Stimulated activated CD8-positive, alpha-beta memory T cell treated with anti-CD3 and anti-CD28 coated beads, Interleukin-7, amount 100 ng/mL, for 48 hours (primary cell): ENCODE measurements at regions not wholly inside any gene's neighbourhood (a gene's known extent, or its start where the extent isn't known, plus 50 kb on each side); places are given as distances from the start of the nearest gene placed in this dataset.

Experiments used
- DNase-seq, 2 donors: peaks; one replicate each; pipeline ENCODE4 v3.0.0-alpha.2; 2020; ENCODE audit warnings: low read depth in 1 of 2; ENCODE audit errors: extremely low read depth in 1 of 2

- no peak for DNase-seq
Measured at GRCh38 chr10:62653254-62653653, 151.3 kb upstream of the ADO start.

DNA sequence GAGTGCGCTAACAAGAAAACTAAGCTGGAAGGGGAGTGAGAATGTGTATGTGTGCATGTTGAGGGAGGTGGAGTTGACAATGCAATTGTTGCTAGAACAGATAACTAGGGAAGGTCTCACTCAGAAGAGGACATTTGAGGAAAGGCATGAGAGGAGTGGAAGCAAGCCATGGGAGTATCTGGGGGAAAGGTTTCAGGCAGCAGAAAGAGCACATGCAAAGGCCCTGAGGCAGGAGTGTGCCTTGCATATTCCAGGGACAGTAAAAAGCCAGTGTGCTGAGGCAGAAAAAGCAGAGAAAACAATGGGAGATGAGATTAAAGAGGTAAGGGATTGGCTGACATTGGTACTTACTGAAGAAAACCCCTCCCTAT lies 149.6 kb upstream of the ADO start:
- DNase-seq = no peak

GRCh38 chr10:62655337-62655994 lies 149.1 kb upstream of the ADO start:
- no peak for DNase-seq

DNA sequence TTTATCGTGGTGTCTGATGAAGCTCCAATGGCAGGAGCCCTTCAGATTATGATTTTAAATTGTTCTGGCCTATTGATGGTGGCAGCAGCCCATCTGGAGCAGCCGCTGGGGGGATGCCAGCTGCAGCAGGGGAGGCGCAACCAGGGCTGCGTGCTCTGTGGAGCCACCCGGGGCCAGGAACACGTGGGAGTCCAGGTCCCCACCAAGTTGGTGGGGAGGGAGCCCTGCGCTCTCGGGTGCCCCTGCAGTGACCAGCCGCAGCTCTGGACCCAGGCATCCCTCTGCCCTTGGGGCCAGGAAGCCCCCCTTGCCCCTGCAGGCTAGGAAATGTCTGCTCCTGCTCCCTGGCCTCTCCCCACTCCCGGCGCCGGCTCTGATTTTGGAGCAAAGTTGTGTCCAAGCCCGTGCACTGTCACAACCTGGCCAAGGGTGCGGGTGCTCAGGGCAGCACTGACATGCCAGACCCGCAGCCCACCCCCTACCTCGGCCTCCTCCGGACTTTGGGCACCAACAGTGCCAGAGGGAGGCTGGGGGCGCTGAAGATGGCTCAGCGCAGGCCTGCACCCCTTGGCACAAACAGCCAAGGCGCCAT lies 147.2 kb upstream of the ADO start:
- DNase-seq = no peak

DNA sequence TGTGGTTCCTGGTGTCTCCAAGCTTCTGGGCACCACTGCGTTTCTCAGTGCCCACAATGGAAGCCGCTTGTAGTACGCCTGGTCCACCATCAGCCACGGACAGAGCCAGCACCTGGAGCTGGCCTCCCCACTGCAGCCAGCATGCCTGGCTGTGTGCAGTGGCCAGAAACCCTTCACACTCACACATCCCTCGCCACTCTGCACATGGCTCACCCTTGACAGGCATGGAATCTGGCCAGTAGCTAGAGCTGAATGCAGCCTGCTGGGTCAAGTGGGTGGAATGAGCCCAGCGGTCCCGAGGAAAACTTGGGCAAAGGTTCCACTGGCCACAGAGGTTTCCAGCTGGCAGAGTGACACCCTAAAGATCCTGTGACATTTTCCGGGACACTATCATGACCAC lies 146.0 kb upstream of the ADO start:
- DNase-seq = no peak

DNA sequence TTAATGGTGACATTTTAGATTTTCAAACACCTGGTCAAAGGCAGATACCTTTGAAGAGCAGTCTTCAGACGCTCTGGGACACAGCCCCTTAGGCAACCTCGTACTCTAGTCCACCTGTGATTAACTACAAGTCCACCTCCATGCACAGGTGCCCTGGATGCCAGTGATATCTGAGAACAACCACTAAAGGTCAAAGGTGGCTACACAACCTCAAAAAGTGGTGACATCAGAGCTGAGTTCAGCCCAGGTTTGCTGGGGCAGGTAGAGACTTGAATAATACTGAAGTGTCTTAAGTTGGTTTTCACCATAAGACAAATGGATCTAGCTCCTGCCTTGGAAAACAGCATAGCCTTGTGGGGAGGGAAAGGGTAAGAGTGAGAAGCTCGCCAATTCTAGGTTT lies 143.4 kb upstream of the ADO start:
- DNase-seq = no peak

DNA sequence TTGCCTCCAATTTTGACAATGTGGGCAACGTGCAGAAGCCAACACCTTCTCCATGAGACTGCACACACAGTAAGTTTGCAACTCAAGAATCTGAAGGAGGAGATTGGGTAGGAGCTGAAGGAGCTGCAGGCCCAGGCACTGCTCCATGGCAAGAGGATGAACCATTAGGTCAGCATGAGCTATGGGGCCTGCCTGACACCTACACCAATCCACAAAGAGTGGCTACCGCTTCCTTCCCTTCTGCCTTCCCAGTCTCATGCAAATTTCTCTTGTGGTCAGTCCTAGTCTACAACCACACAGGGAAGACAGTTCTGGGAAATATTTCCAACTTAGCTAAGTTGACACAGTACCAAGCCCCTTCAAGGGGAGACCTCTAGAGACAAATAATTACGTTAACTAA lies 142.0 kb upstream of the ADO start:
- no peak for DNase-seq

DNA sequence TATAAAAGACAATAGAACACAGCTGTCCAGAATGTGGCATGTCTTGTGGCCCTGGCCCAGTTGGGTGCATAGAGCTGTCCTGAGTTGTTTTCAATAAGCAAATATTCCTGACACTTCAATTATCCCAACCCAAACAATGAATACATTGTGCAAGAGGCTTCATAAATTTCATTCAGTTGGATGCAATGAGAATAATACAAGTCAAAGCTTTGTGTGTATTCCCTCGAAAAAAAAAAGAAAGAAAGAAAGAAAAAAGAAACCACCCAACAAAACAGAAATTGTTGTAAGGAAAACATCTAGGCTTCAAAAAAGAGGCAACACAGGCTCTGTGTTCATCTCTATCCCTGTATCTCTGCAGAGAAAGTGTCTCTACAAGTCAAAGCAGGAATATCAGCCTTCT lies 138.7 kb upstream of the ADO start:
- no peak for DNase-seq

GRCh38 chr10:62666275-62666674 lies 138.2 kb upstream of the ADO start:
- no peak for DNase-seq

GRCh38 chr10:62669341-62669740 lies 135.2 kb upstream of the ADO start:
- no peak for DNase-seq

- no peak for DNase-seq
Measured at GRCh38 chr10:62671104-62671503, 133.4 kb upstream of the ADO start.

GRCh38 chr10:62681211-62681940 lies 123.1 kb upstream of the ADO start:
- DNase-seq = peak; percentile 72 to 86

DNA sequence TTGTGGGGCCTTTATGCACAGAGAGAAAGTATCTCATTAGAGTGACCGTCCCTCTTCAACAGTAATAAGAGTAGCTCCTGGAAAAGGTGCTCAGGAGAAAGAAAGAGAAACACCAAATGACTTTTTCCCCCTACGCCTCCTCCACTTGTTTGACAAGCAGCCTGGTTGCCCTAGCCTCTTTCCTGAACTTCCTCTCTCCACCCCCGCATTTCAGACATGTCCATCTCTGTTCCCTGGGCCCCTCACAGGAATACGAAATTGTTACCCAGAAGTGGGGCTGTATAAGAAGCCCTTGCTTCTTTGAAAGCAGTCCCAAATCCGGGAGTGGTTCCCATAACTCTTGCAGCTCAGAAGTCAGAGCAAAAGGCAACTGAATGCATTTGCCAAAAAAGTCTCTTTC lies 119.6 kb upstream of the ADO start:
- DNase-seq = no peak

DNA sequence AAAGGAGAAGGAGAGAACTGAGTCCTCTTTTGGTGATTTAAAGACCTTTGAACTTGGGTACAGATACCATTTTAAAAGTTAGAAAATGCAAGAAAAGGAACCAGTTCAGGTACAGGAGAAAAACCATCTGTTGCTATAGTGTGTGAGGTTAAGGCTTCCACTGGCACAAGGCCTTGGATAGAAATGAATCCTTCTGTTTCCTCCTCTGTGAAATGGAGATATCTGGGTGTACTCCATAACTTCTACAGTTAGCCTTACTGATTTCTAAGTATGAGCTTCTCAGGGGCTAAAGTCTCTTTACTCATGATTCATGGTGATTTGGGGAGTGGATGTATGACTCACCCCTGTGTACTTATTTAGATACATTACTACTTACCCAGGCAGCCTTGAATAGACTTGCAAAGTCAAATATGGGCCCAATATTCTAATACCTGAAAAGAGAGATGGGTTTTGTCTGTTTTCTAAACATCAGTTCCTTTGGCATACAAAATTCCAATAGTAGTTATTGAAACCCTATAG lies 117.2 kb upstream of the ADO start:
- no peak for DNase-seq

DNA sequence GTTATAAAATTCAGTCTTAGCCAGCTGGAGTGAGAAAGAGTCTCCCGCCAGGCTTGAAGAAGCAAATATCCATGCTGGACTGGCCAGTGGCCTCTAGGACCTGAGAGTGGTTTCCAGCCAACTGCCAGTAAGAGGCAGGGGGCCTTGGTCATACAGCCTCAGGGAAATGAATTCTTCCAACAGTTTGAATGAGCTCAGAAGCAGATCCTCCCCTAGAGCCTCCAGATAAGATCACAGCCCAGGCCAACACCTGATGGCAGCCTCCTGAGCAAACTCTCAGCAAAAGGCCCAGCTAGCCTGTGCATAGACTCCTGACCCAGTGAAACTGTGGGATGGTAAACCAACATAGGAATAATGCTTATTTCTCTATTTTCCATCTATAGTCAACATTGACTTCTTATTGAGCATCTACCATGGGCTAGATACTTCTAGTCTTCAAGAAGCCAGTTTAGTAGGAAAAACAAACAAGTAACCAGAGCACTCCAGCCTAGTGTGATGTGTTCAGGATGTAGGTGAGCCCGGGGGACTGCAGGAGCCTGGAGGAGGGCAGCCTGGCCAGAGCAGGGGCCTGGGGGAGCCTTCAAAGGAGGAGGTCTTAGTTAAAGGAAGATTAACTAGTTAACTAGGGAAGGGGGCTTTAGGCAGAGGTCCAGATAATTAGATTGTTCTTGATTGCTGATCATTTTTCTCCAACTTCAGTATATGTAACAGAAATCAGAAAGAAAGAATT lies 115.4 kb upstream of the ADO start:
- no peak for DNase-seq

- no peak for DNase-seq
Measured at GRCh38 chr10:62689712-62690111, 114.8 kb upstream of the ADO start.

GRCh38 chr10:62690703-62691102 lies 113.8 kb upstream of the ADO start:
- no peak for DNase-seq

DNA sequence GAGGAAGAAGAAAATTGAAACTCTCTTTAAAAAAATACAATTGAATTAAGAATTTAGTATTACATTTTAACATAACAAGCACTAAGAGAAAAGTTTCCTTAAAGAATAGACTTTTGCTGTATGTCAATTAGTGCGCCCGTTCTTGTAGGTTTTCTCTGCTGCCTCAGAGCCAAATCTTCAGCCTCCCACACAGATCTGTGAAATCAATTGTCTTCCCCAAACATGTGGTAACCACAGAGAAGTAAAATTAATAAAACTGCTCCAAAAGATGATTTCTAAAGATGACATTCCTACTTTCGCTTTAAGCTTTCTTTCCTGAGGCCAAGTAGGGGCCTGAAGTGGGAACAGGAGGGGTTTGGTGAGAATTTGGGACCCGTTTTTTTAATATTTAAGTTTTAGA lies 113.2 kb upstream of the ADO start:
- no peak for DNase-seq

DNA sequence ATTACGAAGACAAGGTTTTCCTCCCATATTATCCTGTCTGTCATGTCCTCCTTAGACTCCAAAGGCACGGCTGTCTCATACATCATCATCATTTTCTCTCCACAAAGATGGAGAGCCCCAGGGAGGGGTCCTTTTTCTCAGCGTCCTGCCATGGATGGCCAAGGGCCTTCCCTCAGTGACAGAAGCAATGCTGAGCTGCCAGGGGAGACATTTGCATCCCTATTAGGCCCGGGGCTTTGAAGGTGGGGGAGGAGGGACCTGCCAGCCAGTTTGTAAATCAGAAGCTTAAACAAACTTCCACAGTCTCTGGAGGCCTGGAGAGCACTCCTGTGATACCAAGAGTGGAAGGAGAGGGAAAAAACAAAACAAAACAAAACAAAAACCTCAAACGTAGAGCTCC lies 112.4 kb upstream of the ADO start:
- DNase-seq = no peak

GRCh38 chr10:62693306-62693705 lies 111.2 kb upstream of the ADO start:
- DNase-seq = no peak

DNA sequence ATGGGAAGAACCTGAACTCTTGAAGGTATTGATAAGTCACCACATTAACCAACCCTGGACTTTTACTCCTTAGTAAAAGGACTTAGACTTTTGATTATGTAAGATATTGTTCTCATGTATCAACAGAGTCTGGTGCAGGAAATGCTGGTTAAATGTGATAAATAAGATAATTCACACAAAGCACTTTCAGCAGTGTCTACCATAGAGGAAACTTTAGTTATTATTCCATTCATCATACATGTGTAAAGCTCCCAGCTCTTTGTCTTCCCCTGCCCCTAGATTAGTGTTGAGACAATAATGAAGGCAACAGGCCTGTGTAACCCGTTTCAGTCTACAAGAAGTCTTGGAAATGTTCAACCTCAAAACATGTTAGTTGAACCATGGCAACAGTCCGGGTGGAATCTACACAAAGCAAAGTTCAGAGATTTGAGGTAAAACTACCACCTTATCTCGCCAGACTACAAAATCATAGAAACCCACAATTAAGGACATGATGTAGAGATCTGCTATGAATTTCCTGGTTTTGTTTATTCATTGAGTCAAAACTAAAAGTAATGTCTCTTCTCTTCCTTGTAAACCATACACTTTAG lies 109.9 kb upstream of the ADO start:
- DNase-seq = no peak
